DMS 273 treated with DMSO at 0.1 percent for 48 hours (cell line): ENCODE measurements at regions not wholly inside any gene's neighbourhood (a gene's known extent, or its start where the extent isn't known, plus 50 kb on each side); places are given as distances from the start of the nearest gene placed in this dataset.
"Not testable (repeated sequence)": the region's sequence is repeated elsewhere in the genome, so short reads cannot be mapped to it uniquely, and the experiment has no call there.

ENCODE experiments used
- DNase-seq: peaks from one replicate; lab custom pipeline; 2025; lab: John Stamatoyannopoulos, UW

DNA sequence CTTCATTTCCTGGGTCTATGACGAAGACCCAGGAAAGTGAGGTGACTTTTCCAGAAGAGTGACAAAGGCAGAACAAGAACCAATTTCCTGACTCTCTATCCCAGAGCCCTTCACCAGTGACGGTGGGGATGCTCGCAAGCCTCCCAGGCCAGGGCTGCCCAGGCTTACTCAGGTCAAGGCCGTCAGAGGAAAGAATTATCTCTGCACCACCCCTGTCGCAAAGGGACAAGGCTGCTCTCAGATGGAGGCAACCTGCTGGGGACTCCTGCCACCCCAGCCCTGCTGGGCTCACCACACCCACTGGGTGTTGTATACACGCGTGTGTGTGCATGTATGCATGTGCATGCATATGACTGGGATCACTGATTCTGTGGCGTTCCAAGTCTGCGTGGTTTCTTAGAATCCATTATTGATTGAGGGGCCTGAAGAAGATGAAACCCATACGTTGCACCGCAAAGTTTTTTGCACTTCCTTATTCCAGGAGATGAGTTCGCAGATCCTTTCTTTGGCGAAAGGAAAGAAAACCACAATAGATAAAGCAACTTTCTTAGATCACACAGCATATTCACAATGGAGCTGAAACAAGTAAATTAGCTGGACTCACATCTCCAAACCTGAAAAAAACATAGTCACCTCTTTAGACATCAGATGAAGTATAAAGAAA is 255.8 kb downstream of the RHOU start:
- no peak for DNase-seq

DNA sequence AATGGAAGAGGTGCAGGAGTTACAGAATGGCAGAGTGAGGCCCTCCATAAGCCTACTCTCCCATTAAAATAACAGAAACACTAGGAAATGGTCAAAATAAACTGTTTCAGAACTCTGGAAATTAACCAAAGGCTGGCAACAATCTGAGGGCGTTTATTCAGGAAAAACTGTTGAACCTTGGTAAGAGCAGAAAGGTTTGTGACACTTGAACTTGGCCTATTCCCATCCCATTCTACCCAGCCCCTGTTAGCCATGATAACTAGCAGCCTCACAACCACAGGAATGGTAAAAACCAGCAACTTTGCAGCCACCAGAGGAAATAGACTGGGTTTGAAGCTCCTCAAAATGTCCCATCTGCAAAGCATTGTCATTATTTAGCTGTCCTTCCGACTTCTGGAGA is 256.8 kb downstream of the RHOU start:
- DNase-seq, result no peak

DNA sequence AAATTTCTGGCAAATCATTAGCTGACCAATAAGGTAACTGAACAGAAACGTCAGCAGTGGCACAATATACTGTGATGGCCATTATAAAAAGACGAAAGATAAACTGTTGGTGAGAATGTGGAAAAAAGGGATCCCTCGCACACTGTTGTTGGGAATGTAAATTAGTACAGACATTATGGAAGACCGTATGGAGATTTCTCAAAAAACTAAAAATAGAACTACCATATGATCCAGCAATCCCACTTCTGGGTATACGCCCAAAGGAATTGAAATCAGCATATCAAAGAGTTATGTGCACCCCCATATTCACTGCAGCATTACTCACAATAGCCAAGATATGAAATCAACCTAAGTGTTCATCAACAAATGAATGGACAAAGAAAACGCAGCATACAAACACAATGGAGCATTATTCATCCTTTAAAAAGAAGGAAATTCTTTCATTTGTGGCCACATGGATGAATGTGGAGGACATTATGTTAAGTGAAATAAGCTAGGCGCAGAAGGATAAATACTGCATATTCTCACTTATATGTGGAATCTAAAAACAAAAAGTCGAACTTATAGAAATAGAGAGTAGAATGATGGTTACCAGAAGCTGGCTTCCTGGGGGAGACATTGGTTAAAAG is 257.7 kb downstream of the RHOU start:
- no peak for DNase-seq

DNA sequence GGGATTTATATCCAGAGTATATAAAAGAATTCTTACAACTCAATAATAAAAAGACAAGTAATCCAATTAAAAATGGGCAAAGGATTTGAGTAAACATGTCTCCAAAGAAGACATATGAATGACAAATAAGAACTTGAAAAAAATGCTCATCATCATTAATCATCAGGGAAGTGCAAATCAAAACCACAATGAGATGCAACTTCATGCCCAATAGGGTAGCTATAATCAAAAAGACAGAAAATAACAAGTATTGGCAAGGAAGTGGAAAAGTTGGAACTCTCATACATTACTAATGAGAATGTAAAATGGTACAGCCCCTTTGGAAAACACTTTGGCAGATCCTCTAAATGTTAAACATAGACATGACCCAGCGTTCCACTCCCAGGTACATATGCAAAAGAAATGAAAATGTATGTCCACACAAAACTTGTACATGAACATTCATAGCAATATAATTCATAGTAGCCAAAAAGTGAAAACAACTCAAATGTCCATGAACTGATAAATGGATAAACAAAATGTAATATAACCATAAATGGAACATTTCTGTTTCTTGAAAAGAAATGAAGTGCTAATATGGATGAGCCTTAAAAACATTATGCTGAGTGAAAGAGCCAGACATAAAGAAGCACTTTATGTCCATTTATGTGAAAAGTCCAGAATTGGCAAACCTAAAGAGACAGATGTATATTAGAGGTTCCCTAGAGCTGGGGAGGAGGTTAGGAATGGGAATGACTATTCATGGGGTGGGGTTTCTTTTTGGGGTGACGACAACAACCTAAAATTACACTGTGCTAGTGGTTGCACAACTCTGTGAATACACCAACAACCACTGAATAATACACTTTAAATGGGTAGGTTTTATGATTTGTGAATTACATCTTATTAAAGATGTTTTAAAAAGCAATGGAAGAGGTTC is 259.7 kb downstream of the RHOU start:
- no peak for DNase-seq

DNA sequence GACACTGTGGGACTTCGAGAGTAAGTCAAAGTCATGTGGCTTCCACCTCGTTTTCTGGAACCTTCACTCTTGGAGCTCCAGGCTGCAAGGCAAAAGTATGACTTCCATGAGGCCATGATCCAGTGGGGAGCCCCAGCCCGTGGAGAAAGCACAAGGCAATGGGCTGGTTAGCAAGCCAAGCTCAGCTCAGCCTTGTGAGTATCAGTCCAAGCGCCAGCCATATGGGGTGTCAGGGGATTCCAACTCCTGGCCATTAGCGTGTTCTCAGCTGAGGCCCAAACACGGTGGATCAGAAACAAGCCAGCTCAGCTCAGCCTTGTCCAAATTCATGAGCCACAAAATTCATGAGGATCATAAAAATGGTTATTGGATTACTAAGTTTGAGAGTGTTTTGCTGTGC is 261.0 kb downstream of the RHOU start:
- DNase-seq, result no peak

DNA sequence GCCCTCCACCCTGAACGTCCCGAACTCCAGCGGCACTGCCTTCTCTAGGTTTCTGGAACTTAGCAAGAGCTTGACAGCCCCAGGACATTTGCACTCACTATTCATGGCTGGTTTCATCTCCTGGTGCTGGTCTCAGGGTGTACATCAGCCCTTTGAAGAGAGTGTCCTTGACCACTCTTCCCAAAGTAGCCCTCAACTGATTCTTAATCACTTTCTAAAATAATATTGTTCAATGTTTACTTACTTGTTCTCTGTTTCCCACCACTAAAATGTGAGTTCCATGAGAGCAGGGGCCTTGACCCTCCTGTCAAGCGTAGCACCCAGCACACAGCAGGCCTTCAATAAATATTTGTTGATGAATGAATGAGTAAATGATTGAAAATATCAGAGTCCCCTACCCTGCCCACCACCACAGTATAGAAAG is 262.5 kb downstream of the RHOU start:
- DNase-seq, result no peak

DNA sequence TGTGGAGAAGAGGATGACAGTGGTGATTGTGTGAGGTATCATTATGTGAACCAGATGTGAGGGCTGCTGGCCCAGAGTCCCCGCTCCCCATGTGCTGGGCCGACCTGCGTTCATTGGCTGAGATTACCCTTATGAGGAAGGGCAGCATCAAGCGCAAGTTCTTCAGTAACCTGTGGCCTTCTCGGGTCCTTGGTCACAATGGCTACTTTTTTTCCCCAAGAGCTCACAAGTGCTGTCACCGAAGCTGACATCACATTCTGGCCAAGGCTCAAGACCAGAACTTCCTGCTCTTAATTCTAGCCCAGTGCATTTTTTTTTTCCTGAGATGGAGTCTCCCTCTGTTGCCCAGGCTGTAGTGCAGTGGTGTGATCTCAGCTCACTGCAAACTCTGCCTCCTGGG is 262.9 kb downstream of the RHOU start:
- no peak for DNase-seq

DNA sequence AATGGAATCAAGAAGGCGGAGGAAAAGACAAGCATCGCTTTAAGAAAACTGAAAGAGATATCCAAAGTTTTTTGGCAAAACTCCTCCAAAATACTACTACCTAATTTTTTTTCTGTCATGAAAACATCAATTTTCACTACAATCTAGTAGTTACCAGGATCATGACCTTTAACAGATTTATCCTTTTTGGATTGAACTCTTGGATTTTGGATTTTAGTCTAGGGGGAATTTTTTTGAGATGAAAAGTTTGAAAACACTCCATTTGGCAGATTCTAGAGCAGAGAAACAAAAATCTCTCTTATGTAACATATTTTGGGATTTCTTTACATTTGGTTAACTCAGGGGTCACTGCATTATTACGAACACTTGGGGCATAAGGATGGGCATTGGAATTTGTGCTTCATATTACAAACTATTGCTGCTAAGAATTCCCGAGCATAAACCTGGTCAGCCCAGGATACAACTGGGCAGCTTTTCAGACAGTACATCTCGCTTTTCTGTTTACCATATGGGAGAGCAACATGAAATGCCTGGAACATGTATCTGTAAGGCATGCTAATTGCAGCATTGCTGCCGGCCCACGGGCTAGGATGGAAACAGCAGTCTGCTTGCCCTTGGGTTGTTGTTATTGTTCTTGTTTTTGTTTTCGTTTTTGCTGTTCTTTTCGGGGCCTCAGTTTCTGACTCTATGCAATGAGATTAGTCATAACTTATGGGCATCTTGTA is 264.3 kb downstream of the RHOU start:
- DNase-seq, result no peak

DNA sequence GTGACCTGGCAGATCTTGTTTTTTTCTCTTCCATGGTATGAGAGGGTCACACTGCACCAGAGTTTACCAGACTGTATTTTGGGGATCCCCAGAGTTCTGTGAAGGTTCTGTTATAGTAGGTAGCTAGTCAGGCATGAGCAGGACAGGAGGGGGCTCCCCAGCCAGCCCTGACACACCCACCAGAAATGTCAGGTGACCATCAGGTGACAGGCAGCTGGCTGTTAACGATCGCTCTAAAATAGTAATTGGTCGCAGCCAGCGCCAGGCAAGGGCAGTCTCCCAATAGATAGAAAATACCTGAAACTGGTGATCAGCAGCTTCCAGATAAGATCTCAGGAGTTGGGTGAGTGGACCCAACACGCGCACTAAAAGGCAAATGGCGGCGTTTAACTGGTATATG is 264.9 kb downstream of the RHOU start:
- DNase-seq, result no peak

DNA sequence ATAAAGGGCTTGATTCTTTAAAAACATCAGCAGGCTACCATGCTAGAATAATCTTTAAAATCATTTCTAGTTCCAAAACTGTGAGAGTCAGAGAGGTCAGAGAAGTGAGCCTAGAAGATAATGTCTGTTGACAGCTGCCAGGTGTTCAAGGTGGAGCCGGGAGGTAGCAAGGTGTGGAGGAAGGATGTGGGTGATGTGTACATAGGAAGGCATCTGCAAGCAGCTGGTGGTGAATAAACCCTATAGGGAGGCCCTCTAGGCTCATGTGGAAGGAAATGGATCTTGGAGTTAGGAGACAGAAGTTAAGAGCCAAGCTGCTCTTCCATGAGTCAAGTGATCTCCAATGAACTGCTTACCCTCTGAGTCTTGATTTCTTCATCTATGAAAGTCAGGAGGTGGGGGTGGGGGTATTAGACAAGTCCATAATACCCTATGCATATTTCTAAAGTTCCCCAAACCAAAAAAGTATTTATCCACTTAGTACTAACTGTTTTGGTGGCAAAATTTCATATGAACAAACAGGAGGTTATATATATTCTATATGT is 266.3 kb downstream of the RHOU start:
- DNase-seq, result no peak

DNA sequence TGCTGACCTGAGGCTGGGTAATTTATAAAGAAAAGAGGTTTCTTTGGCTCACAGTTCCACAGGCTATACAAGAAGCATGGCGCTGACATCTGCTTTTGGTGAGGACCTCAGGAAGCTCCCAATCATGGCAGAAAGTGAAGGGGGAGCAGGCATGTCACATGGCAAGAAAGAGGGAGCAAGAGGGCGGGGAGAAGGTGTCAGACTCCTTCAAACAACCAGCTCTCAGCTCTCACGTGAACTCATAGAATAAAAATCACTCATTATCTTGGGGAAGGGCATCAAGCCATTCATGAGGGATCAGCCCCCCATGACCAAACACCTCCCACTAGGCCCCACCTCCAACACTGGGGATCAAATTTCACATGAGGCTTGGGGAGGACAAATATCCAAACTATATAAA is 266.8 kb downstream of the RHOU start:
- DNase-seq, result no peak

DNA sequence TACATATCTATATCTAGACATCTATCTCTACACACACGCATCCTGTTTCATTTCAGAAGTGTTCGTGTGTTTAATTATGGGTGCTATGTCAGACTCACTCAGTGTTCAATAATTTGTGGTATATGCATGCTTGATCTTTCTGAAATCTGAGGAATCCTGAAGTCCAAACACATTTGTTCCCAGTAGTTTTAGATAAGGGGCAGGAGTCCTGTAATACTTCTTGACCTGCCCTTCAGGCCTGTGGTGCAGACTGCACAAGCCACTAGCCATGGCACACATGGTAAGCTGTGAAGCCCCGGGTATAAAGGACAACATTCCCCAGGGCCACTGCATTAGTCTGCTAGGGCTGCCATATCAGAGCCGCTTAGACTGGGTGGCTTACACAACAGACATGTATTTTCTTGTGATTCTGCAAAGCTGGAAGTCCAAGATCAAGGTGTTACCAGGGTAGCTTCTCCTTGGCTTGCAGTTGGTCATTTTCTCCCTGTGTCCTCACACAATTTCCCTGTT is 267.2 kb downstream of the RHOU start:
- DNase-seq, result no peak

DNA sequence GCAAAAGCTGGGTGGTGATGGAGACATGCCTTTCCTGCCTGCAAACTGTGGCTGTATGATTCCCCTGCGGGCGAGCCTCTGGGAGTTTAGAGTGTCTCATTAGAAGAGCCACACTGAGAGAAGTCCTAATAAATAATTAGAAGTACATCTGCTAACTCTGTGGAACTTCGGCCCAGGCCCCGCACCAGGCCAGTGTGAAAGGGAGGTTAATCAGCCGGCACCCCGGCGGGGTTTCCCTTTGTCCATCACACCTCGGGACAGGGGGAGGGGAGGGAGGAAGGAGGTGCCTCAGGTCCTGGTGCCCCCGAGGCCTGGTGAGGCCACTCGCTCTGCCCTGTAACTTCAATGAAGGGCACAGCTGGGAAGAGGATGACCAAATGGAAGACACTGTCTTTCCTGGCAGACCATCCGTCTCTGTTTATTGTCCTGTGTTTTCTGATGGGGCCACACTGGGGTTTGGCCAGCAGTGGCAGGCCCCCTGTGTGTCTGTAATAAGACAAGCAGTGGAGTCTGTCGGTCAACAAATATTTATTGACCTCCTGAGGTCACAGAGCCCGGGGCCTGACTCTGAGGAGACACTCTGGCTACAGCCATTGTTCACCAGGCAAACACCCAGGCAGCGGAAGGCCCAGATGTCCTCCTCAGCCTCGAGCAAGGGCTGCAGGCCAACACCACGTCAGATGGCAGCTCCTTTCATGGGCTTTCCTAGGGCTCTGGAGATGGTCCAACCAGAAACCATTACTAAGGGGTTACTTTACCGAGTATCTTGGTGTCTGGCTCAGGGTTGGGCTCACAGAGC is 267.5 kb upstream of the RAB4A start:
- peak; percentile 83 for DNase-seq

DNA sequence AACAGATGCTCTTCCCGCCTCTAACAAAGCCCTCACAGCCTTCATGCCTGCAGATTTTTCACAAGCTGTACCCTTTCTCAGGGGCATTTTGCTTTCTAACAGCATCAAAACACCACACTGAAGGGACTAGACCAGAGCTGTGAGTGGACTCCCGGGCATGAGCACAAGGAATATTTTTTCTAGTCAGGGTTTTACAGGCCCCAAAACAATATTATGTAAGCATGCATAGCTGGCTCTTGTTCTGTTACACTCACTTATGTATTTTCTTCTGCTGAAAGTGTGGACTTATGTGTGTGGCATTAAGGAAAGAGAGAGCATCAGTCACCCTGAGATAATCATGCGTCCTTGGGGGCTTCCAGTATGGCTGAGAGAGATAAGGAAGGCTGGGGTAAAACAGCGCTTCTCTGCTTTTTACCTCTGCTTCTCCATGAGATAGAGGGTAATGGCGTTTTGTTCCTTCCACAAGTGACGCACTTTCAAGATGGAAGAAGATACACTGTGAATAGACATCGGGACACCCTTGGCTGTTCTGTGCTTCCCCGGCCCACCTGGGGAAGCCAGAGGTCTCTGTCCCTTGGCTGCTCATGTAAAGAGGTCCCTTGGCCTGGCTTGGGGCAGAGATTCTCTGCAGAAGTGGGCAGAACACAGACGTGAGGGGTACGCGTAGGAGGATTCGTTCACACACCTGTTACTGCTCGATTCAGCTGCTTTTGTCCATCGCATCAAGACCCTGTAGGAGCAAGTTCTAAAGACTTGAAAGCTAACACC is 266.7 kb upstream of the RAB4A start:
- no peak for DNase-seq

DNA sequence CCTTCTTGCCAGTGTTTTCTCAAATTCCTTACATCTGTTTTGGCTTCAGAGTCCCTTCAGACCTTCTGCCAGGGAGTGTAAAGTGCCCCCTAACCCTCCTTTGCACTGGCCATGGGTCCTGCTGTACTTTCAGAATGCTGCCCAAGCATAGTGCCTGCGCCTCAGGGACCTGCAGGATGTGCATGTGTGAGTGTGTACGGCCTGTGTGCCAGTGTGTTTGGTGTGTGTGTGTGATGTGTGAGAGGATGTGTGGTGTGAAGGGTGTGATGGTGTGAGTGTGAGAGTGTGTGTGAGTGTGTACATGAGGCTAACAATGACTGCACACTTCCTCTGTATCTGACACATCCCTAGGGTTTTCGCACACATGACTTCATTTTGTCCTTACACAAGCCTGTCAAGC is 265.8 kb upstream of the RAB4A start:
- no peak for DNase-seq

DNA sequence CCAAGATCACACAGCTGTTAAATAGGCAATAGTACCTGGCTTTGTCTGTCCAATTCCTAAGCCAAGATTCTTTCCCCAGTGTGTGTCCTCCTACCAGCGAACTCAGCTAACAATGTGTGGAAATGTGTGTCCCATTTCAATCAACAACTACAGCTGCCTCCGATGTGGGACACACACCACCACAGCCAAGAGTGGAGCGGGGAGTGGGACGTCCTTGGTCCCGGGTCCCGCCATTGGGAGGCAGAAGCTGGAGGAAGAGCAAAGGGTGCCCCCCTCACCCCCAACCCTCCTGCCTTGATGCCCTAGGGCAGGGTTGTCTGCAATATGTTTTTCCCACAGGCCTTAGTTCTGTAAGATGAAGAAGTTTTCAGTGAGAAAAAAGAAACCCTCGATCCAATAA is 265.4 kb upstream of the RAB4A start:
- DNase-seq, result no peak

DNA sequence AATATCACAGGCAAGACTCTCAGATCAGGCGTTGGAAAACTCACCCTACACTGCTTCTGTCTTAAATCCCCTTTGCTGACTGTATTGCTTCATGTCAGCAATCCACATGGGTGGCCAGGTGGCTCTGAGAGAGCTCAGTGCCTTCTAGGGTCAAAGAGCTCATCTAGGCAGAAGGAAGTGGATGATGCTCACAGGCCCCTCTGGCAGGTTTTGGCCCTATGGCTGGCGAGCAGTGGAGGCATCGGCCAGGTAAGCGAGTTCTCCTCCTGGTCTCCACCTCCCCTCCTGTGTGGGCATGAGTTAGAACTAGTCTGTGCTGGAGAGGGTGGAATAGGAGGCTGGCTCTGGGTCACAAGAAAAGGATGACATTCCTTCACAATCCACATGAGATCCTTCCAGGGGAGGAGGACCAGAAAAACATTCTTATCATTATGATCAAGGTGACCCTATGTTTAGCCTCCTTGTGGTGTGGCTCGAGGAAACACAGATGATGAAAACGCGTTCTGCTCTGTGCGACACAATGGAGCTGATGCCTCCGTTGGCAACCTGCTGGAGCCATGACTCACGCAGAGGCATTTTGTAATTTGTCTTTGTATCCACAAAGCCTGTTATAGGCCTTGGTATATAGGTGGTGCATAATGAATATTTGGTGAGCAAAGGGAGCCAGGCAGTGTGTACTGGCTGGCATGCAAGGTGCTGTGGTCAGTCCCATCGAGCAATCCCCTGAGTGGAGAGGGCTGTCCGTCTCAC is 264.6 kb upstream of the RAB4A start:
- no peak for DNase-seq

DNA sequence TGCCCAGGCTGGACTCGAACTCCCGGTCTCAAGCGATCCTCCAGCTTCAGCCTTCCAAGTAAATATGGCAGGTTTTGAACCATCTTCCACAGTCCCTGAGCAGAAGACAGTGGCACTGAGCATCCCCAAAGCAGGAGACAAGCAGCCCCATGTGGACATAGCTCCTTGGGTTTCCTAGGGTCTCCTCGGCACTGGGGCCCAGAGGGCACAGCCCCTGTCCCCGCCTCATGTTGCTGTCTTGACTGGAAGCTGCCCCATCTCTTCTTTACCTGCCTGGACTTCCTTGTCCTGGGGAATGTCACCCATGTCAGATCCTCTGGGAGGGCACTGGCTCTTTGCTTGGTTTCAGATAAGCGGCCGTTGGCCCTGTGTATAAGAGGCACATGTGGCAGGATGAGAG is 263.7 kb upstream of the RAB4A start:
- DNase-seq, result no peak

DNA sequence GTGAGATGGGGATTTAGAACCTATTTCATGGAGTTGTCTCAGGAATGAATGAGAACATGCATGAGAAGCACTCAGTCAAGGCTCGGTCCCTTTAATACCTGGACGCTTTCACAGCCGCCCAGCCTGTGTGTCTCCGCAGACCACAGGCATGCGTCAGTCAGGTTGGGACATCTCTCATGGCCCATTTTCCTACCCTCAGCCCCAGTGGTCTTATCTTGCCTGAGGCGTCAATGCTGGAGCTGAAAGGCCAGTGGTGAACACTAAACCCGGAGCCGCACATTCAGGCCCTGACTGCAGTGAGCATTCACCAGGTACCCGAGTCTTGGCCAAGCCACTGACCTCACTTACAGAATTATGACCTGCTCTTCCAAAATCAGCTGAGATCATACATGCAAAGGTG is 263.2 kb upstream of the RAB4A start:
- DNase-seq, result no peak

DNA sequence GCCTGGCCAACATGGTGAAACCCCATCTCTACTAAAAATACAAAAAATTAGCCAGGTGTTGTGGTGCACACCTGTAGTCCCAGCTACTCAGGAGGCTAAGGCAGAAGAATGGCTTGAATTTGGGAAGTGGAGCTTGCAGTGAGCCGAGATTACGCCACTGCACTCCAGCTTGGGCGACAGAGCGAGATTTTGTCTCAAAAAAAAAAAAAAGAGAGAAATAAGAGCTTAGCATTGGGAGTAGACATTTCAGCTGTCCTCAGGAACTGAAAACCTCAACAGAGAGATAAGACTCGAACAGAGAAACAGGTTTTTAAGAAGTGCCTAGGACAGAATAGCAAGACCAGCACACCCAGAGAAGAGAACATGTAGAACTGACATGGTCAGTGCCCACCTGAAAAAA is 262.6 kb upstream of the RAB4A start:
- DNase-seq, result not testable (repeated sequence)
